Renal cortical epithelial cell (primary cell): ENCODE measurements at regions not wholly inside any gene's neighbourhood (a gene's known extent, or its start where the extent isn't known, plus 50 kb on each side); places are given as distances from the start of the nearest gene placed in this dataset.
A peak's percentile ranks its signal among the peaks of the same experiment; 100 is the strongest.
"Not testable (repeated sequence)": the region's sequence is repeated elsewhere in the genome, so short reads cannot be mapped to it uniquely, and the experiment has no call there.

Experiments
- DNase-seq: peaks from one replicate; pipeline ENCODE4 v3.0.0-alpha.2; 2011; ENCODE audit warnings: low read depth

DNA sequence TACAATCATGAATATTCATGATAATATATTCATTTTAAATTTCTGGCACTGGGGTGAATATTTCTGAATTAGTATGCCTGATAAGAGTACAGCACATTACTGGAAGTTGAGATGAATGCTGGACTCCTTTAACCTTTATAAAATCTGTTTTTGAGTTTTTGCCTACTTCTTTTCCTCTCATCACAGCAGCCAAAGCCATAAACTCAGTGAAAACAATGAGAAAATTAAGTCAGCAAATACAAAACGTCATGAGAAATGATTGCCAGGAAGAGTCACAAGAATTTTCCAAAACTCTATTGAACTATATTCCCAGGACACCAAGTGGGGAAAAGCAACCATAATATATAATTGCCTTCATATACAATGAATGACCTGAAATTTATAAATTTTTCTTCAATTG lies 837.6 kb downstream of the TBC1D32 start:
- DNase-seq, result no peak

DNA sequence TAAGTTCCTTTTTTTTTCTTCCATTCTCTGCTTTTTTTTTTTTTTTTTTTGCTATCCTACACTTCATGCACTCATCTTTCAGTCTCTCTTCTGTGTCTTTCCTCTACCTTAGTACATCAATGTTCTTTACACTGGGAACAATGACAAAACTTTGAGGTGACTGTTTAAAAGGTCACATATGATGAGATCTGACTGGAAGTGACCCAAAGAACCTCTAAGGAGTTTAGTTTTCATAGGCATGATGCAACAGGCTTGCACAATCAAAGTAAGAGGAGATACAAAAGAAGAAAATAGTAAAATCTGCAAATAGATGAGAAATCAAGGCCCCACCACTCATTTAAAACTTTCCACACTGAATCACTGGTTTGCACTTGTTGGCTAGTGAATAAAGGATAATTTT lies 840.8 kb downstream of the TBC1D32 start:
- no peak for DNase-seq

DNA sequence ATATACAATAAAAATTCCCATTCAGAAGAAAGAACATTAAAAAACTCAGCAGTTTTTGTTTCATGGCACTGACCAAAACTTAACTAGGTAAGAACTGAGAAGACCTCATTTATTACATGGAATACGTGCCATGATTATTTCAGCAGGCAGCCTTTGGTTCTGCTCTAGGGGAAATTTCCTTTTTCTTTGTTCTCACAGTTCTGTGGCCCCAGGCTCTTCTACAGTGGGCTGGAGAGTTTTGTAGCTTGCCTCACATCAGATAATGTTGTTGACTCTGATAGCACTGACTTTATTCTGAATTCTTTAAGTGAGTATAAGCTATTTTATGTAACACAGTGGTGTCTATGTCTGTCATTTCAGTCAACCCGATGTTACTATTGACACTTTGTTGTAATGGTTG lies 844.3 kb downstream of the TBC1D32 start:
- DNase-seq, result no peak

DNA sequence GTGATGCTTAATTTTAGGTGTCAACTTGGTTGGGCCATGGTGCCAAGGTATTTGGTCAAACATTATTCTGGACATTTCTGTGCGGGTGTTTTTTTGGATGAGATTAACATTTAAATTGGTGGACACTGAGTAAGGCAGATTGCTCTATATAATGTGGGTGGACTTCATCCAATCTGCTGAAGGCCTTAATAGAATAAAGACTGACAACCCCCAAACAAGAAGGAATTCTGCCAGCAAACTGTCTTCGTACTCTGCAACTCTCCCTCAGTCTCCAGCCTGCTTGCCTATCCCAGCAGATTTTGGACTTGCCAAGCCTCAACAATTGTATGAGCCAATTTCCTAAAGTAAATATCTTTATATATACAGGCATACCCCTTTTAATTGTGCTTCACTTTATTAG lies 850.1 kb downstream of the TBC1D32 start:
- DNase-seq, result no peak

DNA sequence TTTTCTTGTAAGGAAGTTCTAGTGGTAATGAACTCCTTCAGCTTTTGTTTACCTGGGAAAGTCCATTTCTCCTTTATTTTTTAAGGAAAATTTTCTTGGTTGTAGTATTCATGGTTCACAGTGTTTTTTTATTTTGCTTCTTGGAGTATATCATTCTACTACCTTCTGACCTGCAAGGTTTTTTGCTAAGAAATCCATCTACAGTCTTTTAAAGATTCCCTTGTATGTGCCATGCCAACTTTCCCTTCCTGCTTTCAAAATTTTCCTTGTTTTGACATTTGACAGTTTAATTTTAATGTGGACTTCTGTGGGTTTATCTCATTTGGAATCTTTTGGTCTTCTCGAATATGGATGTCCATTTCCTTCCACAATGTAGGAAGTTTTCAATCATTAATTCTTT lies 855.6 kb downstream of the TBC1D32 start:
- no peak for DNase-seq

DNA sequence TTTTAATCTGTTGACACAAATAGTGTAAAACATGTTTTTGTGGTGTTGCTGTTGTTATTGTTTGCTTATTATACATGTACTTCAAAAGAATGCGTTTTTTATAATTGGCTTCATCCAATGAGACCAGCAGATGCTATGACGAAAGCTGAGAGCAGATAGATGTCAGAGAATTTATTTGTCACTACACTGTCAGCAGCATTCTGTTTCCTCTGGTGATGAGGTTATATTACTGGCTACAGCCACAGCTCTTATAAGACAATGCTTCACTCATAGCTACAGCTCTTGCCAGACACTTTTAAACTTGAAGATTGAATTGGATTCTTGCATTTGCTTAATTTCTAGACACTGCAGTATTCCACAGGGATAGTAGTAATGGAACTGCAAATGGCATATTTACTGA lies 860.5 kb downstream of the TBC1D32 start:
- DNase-seq, result no peak

DNA sequence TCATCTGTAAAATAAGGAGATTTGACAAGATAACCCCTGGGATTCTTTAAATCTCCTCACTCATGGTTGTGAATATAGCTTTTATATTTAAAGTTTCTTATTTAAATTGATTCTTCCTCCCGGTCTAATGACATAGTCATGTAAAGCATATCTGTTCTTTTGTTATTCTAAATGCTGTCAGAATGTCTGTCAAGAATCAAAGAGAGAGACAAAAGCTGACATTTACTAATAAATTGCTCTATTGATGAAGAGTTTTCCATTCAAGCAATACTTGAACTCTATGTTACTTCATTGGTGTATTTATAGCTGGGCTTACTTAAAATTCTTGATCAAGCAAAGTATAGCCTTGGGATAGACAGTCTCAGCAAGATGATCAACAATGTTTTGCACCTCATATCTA lies 865.8 kb downstream of the TBC1D32 start:
- no peak for DNase-seq

DNA sequence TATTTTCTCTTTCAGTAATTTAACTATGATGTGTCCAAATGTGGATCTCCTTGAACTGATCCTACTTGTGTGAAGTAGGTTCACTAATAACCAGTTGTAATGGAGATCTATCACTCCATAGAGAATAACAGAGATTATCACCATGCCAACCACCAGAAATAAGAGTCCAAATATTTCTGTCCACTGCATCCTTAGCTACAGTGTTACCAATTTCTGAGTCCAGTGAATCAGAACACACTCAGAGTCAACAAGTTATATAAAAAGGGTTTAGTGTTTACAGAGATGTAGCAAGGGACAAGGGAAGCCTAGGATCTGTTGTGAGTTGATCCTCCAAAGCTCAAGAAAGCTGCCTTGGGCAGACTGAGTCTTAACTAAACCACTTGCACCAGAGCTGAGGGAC lies 882.8 kb downstream of the TBC1D32 start:
- DNase-seq, result no peak

DNA sequence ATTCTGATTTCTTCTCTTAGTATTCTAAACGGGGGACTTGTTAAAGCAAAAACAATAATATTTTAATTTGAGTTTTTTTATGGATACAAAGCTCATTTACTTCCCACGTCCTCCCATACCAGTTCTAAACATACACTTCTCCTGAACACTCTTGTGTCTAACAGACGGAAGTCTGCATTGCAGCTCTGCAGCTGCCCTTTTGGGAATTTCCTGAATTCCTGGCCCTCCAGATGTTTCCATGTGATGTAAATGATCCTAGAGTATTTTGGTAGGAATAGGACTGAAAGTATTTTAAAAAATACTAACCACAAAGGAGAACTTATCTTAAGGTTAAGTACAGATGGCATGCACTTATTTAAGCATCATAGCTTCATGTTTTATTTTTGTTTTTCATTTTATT lies 886.7 kb downstream of the TBC1D32 start:
- DNase-seq, result no peak

DNA sequence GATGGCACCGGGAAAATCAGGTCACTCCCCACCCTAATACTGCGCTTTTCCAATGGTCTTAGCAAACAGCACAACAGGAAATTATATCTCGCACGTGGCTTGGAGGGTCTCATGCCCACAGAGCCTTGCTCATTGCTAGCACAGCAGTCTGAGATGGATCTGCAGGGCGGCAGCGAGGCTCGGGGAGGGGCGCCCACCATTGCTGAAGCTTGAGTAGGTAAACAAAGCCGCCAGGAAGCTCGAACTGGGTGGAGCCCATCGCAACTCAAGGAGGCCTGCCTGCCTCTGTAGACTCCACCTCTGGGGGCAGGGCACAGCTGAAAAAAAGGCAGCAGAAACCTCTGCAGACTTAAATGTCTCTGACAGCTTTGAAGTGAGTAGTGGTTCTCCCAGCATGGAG lies 901.4 kb downstream of the TBC1D32 start:
- DNase-seq, result not testable (repeated sequence)

DNA sequence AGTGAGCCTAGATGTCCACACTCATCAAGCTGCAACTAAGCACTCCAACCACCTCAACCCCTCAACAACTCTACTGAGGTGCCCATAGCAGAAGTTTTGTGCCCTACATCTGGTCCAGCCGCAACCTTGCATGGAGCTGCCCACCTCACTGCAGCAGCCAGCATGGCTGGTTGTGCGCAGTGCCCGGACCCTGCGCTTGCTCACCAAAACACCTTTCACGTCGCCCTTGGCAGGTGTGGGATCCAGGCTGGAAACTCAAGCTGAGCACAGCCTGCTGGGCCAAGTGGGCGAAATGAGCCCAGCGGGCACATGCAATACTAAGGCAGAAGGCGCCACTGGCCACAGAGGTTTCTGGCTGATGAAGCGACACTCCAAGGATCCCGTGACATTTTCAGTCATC lies 902.4 kb downstream of the TBC1D32 start:
- DNase-seq, result no peak

DNA sequence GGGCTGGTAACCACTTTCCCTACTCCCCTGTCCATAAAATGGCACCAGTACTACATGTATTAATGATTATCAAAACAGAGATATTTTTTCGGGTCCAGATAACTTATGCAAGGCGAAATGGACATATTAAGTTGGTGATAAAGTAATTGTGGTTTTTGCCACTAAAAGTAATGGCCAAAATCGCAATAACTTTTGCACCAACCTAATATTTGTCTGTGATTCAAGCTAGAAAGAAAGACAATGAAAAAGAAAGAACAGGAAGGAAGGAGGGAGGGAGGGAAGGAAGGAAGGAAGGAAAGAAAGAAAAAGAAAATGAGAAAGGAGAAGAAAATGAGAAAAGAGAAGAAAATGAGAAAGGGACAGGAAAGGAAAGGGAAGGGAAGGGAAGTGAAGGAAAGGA lies 922.9 kb downstream of the TBC1D32 start:
- no peak for DNase-seq

DNA sequence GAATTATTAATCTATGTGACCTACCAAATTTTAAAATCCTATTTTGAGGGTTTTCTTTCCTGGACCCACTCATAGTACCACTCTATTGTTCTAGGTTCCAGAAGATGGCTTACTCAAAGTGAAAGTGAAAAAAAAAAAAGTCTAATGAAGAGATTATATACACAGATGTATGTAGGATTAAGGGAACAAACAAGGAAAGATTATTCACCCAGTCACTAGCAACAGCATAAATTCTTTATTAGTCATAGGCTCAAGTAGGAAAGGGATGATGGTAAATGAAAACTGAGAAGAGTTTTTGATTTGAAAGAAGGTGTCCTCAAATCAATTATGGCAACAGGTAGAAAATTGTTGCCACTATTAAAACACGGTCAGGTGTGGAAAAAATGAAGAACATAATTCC lies 923.7 kb downstream of the TBC1D32 start:
- DNase-seq, result no peak

DNA sequence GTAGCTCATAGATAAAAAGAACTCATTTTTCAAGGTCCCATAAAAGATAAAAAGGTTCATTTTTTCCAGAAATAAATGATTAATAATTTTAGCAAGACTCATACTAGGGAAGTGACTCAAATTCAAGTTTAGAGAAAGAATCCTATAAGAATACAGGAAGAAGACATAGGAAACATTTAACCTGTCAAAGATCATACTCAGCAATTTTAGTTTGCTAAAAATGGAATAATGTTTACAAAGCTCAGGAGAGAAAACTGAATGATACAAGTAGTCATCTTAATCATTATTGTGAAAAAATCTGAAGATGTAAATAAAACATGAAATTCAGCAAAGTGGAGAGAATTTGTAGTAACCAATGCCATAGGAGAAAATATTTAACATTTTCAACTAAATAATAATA lies 926.6 kb downstream of the TBC1D32 start:
- no peak for DNase-seq

DNA sequence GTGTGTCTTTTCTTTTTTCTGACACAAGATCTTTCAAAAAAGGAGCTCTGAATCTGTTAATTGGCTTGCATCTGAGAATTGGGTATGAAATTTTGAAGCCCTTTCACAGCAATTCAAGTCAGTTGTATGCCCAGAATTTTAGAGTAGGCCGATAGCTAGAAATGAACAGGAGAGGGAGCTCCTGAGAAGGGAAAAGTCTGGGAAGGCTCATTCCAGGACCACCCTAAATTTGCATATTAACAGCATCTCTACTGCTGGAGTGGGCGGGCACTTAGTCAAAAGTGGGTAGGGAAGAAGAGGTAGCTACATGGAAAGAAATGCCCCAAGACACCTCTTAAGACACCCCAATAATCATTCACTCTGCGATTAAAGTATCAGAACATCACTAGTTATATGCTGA lies 928.3 kb downstream of the TBC1D32 start:
- no peak for DNase-seq

DNA sequence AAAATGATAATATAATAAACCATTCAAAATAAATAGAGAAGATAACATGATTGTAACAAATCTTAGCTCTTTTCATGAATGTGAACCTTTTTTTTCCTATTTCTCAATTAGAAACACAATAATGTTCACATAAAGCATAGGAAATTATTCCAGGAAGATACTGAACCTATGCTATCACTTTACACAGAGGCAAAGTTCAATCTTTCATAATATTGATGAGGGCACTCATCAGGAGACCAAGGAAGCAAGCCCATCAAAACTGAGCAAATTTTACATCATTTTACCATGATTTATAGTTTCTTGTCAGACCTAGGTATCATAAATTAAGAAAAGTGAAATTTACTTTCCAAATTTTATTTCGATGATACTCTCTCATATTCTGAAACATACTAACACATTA lies 938.5 kb downstream of the TBC1D32 start:
- DNase-seq, result no peak

DNA sequence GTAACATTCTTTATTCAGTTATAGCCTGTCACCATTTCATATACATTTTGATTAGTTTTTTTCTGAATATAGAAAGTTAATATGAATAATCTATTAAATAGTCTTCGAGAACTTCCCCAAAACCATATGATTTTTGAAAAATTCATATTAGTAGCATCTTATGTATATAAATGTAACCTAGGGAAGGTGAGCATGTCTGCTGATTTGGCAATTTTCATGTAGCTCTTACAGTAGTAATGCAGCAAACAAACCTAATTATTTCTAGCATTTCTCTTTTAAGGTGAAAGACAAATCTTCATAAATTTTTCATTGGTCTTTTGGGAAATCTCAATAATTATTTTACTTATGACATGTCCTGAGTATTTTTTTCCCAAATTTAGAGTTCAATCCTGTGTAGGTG lies 939.0 kb downstream of the TBC1D32 start:
- no peak for DNase-seq

DNA sequence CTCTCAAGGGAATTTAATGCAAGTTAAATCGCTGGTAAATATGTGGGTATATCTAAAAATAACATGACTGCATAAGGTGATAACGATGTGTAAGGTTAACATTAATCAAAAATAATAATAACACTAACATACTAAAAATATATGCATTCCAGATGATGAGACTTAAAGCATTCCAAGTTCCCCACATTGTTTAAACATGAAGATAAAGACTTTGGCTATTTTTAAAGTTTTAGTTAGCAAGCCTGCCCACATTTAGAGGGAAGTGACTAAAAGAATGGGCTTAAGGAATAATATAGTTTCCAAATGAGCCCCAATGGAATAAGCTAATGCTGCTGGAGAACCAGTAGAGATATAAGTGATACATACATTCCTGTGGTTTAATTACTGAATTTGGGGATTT lies 941.3 kb downstream of the TBC1D32 start:
- no peak for DNase-seq

DNA sequence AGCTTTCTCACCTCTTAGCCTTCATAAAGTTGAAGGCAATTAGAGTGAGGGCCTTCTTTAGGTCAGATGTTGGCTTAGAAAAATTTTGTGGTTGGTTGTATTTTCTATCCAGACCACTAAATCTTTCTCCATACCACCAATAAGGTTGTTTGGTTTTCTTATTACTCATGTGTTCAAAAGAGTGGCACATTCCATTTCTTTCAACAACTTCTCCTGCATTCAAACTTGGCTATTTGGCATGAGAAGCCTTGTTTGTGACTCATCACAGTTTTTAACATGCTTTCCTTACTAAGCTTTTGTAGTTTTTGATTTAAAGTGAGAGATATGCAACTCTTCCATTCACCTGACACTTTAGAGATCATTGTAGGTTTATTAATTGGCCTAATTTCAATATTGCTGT lies 949.6 kb downstream of the TBC1D32 start:
- DNase-seq, result peak; percentile 52

DNA sequence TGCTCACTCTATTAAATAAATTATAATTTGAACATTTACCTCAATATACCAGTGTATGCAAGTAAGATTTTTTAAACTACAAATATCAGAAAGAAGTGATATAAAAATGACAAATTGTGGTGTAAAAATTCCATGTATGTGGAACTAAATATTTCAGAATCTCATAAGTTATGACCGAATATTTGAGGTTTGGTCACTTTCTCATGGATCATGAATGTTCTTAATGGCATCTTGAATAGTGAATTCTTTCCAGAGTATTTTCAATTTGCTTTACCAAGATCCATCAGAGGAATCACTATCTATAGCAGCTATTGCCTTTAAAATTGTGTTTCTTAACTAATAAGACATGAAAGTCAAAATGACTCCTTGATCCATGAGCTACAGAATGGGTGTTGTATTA lies 950.6 kb downstream of the TBC1D32 start:
- DNase-seq, result no peak

DNA sequence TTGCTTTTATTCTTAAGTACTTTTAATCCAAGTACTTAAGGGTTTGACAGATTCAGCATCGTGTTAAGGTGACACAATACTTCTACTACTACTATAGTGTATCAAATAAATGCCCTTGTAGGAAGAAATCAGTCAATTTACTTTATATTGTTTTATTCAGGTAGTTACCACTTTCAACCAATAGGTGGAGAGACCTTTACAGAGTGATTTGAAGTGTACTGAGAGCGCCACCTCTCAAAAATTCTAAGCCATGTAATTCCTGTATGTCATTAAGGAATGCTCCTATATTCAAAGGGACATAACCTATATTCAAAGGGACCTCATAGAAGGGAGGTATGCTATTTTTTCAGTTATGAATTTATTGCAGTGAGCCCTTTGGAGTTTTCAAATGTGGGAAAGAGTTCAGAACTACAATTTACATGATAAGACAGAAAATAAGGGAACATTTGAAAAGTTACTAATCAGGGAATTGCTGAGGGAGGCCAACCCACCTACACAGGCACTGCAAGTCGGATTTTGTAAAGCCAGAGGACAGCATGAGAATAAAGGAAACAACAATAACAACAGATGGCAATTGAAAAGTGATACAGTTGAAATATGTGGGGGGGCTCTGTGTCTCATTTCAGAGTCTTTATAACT lies 955.6 kb downstream of the TBC1D32 start:
- peak; percentile 45 for DNase-seq

DNA sequence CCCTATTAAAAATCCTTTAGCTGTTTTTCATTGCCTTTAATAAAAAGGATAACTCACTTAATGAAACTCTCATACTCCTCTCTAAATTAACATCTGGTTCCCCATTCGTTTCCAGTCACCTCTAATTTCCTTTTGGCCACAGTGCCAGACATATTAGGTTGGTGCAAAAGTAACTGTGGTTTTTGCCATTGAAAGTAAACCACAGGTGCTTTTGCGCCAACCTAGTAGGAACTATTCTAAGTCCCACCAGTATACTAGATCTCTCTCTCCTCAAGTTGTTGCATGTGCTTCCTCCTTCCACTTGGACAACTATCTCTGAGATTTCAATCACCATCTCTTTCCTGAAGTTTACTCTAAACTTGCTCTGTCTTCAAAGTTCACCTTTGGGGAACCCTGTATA lies 961.1 kb downstream of the TBC1D32 start:
- no peak for DNase-seq

DNA sequence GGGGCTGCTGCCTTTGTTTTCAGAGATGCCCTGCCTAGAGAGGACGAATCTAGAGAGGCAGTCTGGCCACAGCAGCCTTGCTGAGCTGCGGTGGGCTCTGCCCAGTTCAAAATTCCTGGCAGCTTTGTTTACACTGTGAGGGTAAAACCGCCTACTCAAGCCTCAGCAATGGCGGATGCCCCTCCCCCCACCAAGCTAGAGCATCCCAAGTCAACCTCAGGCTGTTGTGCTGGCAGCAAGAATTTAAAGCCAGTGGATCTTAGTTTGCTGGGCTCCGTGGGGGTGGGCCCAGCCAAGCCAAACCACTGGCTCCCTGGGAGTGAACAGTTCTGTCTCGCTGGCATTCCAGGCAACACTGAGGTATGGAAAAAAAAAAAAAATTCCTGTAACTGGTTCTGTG lies 970.9 kb downstream of the TBC1D32 start:
- no peak for DNase-seq

DNA sequence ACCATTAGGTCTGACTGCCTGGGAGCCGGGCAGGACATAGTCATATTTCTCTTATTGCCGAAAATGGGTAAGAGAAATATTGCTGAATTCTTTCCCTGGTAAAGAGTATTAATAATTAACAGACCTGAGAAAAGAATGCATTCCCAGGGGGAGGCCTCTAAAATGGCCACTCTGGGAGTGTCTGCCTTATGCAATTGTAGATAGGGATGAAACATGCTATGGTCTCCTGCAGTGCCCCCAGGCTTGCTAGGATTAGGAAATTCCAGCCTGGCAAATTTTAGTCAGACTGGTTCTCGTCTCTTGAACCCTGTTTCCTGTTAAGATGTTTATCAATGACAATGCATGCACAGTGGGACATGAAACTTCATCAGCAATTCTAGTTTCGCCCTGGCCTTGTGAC lies 975.7 kb downstream of the TBC1D32 start:
- not testable (repeated sequence) for DNase-seq

DNA sequence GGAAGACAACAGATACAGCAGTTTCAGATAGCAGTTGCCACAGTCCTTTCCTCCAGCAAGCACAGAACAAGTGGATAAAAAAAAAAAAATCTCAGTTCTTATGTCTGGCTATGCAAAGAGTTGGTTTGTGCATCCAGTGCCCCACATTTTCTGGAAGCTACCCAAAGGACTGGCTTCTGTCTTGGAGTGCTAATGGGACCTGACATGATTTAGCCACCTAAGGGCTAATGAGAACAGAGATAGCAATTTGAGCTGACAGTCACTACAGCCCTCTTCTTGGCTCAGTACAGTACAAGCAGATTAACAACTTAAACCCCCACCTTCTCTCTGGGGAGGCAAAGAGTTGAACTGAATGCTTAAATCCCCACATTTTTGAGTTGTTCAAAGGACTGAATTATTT lies 976.8 kb downstream of the TBC1D32 start:
- no peak for DNase-seq
